H9 (cell line): ENCODE measurements at regions not wholly inside any gene's neighbourhood (a gene's known extent, or its start where the extent isn't known, plus 50 kb on each side); places are given as distances from the start of the nearest gene placed in this dataset.

Source experiments
- DNase-seq: peaks from one replicate; pipeline ENCODE4 v3.0.0-alpha.2; 2017
- H2AFZ ChIP-seq: one replicate; pipeline ENCODE4 v1.6.1; 2013; ENCODE audit warnings: mild to moderate bottlenecking, low read length, control low read depth, moderate library complexity
- H2AK5ac ChIP-seq: 2 replicates; pipeline ENCODE4 v1.6.1; 2013; ENCODE audit warnings: low read length, control low read depth, mixed read lengths; ENCODE audit not compliant: insufficient read length
- H2BK120ac ChIP-seq: one replicate; pipeline ENCODE4 v1.6.1; 2013; ENCODE audit warnings: low read depth, mild to moderate bottlenecking, low read length, control low read depth, inconsistent platforms; ENCODE audit not compliant: poor library complexity, severe bottlenecking
- H2BK12ac ChIP-seq: 2 replicates; pipeline ENCODE4 v1.6.1; 2013; ENCODE audit warnings: low read length, control low read depth, mixed read lengths, low read depth; ENCODE audit not compliant: insufficient read length
- H2BK15ac ChIP-seq: 2 replicates; pipeline ENCODE4 v1.6.1; 2013; ENCODE audit warnings: low read depth, low read length, control low read depth
- H2BK20ac ChIP-seq: one replicate; pipeline ENCODE4 v1.6.1; 2013; ENCODE audit warnings: low read depth, mild to moderate bottlenecking, low read length, control low read depth, inconsistent platforms; ENCODE audit not compliant: poor library complexity, severe bottlenecking
- H2BK5ac ChIP-seq: 2 replicates; pipeline ENCODE4 v1.6.1; 2013; ENCODE audit warnings: low read length, control low read depth, mixed read lengths; ENCODE audit not compliant: insufficient read length
- H3K14ac ChIP-seq: 2 replicates; pipeline ENCODE4 v1.6.1; 2013; ENCODE audit warnings: low read length, control low read depth; ENCODE audit not compliant: insufficient read depth
- H3K18ac ChIP-seq: 2 replicates; pipeline ENCODE4 v1.6.1; 2013; ENCODE audit warnings: low read depth, mild to moderate bottlenecking, mixed read lengths, low read length, control low read depth; ENCODE audit not compliant: insufficient read length
- H3K23ac ChIP-seq: 2 replicates; pipeline ENCODE4 v1.6.1; 2013; ENCODE audit warnings: low read length, control low read depth, mixed read lengths, low read depth; ENCODE audit not compliant: insufficient read length
- H3K23me2 ChIP-seq: 2 replicates; pipeline ENCODE4 v1.6.1; 2013; ENCODE audit warnings: low read depth, mild to moderate bottlenecking, mixed read lengths, low read length, control low read depth; ENCODE audit not compliant: insufficient read length, poor library complexity, severe bottlenecking
- H3K27ac ChIP-seq: 2 replicates; pipeline ENCODE4 v1.5.1; 2013; ENCODE audit warnings: low read length, control low read depth, mixed read lengths, low read depth; ENCODE audit not compliant: insufficient read length
- H3K27me3 ChIP-seq: 2 replicates; pipeline ENCODE4 v1.6.1; 2013; ENCODE audit warnings: low read length, control low read depth, inconsistent platforms; ENCODE audit not compliant: insufficient read depth
- H3K4ac ChIP-seq: 2 replicates; pipeline ENCODE4 v1.6.1; 2013; ENCODE audit warnings: low read depth, mild to moderate bottlenecking, control low read depth, inconsistent platforms, low read length, moderate library complexity
- H3K4me1 ChIP-seq: 2 replicates; pipeline ENCODE4 v1.6.1; 2013; ENCODE audit warnings: low read length, control low read depth, inconsistent platforms; ENCODE audit not compliant: insufficient read depth
- H3K4me2 ChIP-seq: 2 replicates; pipeline ENCODE4 v1.6.1; 2013; ENCODE audit warnings: low read length, control low read depth, mixed read lengths; ENCODE audit not compliant: insufficient read length, insufficient read depth
- H3K56ac ChIP-seq: 2 replicates; pipeline ENCODE4 v1.6.1; 2013; ENCODE audit warnings: low read depth, mild to moderate bottlenecking, mixed read lengths, low read length, control low read depth; ENCODE audit not compliant: insufficient read length
- H3K79me1 ChIP-seq: 2 replicates; pipeline ENCODE4 v1.6.1; 2013; ENCODE audit warnings: low read depth, mild to moderate bottlenecking, moderate library complexity, low read length, control low read depth, inconsistent platforms; ENCODE audit not compliant: insufficient read depth, poor library complexity, severe bottlenecking
- H3K79me2 ChIP-seq: 2 replicates; pipeline ENCODE4 v1.6.1; 2013; ENCODE audit warnings: low read length, control low read depth, inconsistent platforms; ENCODE audit not compliant: insufficient read depth
- H3K9ac ChIP-seq: 2 replicates; pipeline ENCODE4 v1.6.1; 2013; ENCODE audit warnings: low read length, control low read depth, mixed read lengths; ENCODE audit not compliant: insufficient read length; ENCODE audit errors: extremely low read depth
- H3K9me3 ChIP-seq: one replicate; pipeline ENCODE4 v1.6.1; 2013; ENCODE audit warnings: low read depth, low read length, inconsistent platforms; ENCODE audit not compliant: control insufficient read depth
- H3T11ph ChIP-seq: one replicate; pipeline ENCODE4 v1.6.1; 2013; ENCODE audit warnings: mild to moderate bottlenecking, low read length, control low read depth, inconsistent platforms
- H4K20me1 ChIP-seq: one replicate; pipeline ENCODE4 v1.6.1; 2013; ENCODE audit not compliant: control insufficient read depth, insufficient read length, insufficient read depth
- H4K5ac ChIP-seq: 2 replicates; pipeline ENCODE4 v1.6.1; 2013; ENCODE audit warnings: low read depth, mild to moderate bottlenecking, mixed read lengths, low read length, control low read depth; ENCODE audit not compliant: insufficient read length
- H4K8ac ChIP-seq: replicated peaks from 2 replicates; pipeline ENCODE4 v1.6.1; 2013; ENCODE audit warnings: low read length, control low read depth, mixed read lengths, low read depth; ENCODE audit not compliant: insufficient read length
- H4K91ac ChIP-seq: 2 replicates; pipeline ENCODE4 v1.6.1; 2013; ENCODE audit warnings: low read depth, mild to moderate bottlenecking, moderate library complexity, mixed read lengths, low read length, control low read depth; ENCODE audit not compliant: insufficient read length
- H3K27ac Mint-ChIP-seq, 3 experiments: 2 replicates in 2 of 3; 3 replicates in 1 of 3; pipeline ENCODE4 v1.8.0; 2020 to 2021; ENCODE audit warnings: mixed read lengths in 3 of 3, mild to moderate bottlenecking in 1 of 3, moderate library complexity in 1 of 3
- H3K27me3 Mint-ChIP-seq: 2 replicates; pipeline ENCODE4 v1.8.0; 2021; ENCODE audit warnings: low read depth, mild to moderate bottlenecking, moderate library complexity, mixed read lengths
- H3K36me3 Mint-ChIP-seq, 3 experiments: 2 replicates in 2 of 3; 3 replicates in 1 of 3; pipeline ENCODE4 v1.8.0; 2020 to 2021; ENCODE audit warnings: low read depth in 3 of 3, mixed read lengths in 3 of 3; ENCODE audit not compliant: insufficient read depth in 1 of 3
- H3K4me1 Mint-ChIP-seq, 2 experiments: 2 replicates each; pipeline ENCODE4 v1.8.0; 2020; ENCODE audit warnings: mixed read lengths in 2 of 2
- H3K4me3 Mint-ChIP-seq, 2 experiments: 2 replicates in 1 of 2; 3 replicates in 1 of 2; pipeline ENCODE4 v1.8.0; 2020 to 2021; ENCODE audit warnings: mild to moderate bottlenecking in 2 of 2, mixed read lengths in 2 of 2, moderate library complexity in 1 of 2
- H3K9me3 Mint-ChIP-seq, 2 experiments: 2 replicates in 1 of 2; 3 replicates in 1 of 2; pipeline ENCODE4 v1.8.0; 2020; ENCODE audit warnings: mild to moderate bottlenecking in 2 of 2, mixed read lengths in 2 of 2, moderate library complexity in 1 of 2
- CTCF ChIP-seq: fragments of 200-600 bp; sonication (generic); conservative IDR thresholded peaks from 3 replicates; pipeline ENCODE4 v1.8.0; 2021; ENCODE audit warnings: antibody characterized with exemption, mild to moderate bottlenecking
- WGBS: extraction: QIAGEN DNeasy Blood & Tissue Kit; methylation state at CpG from one replicate; pipeline ENCODE4 v1.1.7; 2013; ENCODE audit warnings: missing lambda C conversion rate, low lambda C conversion rate, mixed read lengths; ENCODE audit not compliant: insufficient read length; ENCODE audit errors: extremely low coverage; 5-methylcytosine and 5-hydroxymethylcytosine counted together

GRCh38 chr17:14630046-14630445, 329.2 kb downstream of the HS3ST3B1 start:
- Histone ChIP-seq H3K27ac (no peak overlapping the region), H3K9ac (no peak overlapping the region), H3K79me1 (no peaks in the 10 kb centered on the region), H3K23ac (no peak overlapping the region), H2BK15ac (no peak overlapping the region), H4K8ac (no peak overlapping the region), H2BK5ac (no peak overlapping the region), H3T11ph (no peak overlapping the region), H3K56ac (no peak overlapping the region), H2AK5ac (no peak overlapping the region), H3K18ac (no peak overlapping the region), H2BK12ac (no peak overlapping the region), H4K20me1 (no peaks in the 10 kb centered on the region), H3K9me3 (no peaks in the 10 kb centered on the region), H3K27me3 (no peaks in the 10 kb centered on the region), H2BK120ac (no peak overlapping the region), H2BK20ac (no peak overlapping the region), H4K91ac (no peak overlapping the region), H3K14ac (no peak overlapping the region), H3K23me2 (no peaks in the 10 kb centered on the region), H3K4ac (no peak overlapping the region), H3K4me2 (no peak overlapping the region), H4K5ac (no peak overlapping the region), H3K4me1 (no peaks in the 10 kb centered on the region; the same call in 1 of the 2 replicates), H2AFZ (no peak overlapping the region), H3K79me2 (no peaks in the 10 kb centered on the region)
- Mint-ChIP-seq H3K27me3 (peaks cover 2% of the 10 kb centered on the region), H3K4me1 (no peaks in the 10 kb centered on the region), H3K36me3 (no peaks in the 10 kb centered on the region), H3K4me3 (no peak overlapping the region), H3K27ac (no peak overlapping the region), H3K9me3 (no peaks in the 10 kb centered on the region)
- WGBS, result no CpG with 5 or more reads among the region's 3 CpGs
- no peak for TF ChIP-seq CTCF
- no peak for DNase-seq
